ENCODE measurements at regions not wholly inside any gene's neighbourhood (a gene's known extent, or its start where the extent isn't known, plus 50 kb on each side); places are given as distances from the start of the nearest gene placed in this dataset.

DNA sequence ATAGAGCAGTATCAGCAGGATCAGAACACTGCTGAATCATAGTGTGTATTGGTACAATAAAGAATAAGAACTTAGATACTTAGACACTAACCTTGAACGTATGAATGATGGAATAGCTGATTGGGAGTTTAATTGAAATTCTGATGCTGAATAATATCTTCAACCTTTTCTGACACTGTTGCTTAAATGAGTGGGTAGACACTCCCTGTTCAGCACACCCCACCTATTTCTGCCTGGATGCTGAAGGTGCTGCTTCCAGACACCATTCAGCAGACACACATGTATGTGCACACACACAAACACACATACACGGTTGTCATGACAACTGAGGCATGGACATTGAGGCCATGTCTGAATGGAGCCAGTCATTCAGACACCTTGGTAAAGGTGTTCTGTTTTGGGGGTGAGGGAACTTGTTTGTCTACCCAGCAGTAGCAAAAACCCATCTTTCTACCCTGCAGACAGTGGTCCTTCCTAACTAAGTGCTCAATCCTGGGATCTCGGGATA, 54.3 kb downstream of the TMEM215 start:
- CTCF ChIA-PET, result no interaction called here
- Mint-ChIP-seq H3K4me3 (no peak overlapping the region), H3K36me3 (ENCODE audit: low read depth) (no peaks in the 10 kb centered on the region), H3K9me3 (no peaks in the 10 kb centered on the region), H3K4me1 (ENCODE audit: low read depth) (no peaks in the 10 kb centered on the region), H3K27me3 (ENCODE audit: low read depth) (no peaks in the 10 kb centered on the region), H3K27ac (no peak overlapping the region)
- DNase-seq, result no peak
- intact Hi-C loops (cut with micrococcal nuclease), result no loop called here

DNA sequence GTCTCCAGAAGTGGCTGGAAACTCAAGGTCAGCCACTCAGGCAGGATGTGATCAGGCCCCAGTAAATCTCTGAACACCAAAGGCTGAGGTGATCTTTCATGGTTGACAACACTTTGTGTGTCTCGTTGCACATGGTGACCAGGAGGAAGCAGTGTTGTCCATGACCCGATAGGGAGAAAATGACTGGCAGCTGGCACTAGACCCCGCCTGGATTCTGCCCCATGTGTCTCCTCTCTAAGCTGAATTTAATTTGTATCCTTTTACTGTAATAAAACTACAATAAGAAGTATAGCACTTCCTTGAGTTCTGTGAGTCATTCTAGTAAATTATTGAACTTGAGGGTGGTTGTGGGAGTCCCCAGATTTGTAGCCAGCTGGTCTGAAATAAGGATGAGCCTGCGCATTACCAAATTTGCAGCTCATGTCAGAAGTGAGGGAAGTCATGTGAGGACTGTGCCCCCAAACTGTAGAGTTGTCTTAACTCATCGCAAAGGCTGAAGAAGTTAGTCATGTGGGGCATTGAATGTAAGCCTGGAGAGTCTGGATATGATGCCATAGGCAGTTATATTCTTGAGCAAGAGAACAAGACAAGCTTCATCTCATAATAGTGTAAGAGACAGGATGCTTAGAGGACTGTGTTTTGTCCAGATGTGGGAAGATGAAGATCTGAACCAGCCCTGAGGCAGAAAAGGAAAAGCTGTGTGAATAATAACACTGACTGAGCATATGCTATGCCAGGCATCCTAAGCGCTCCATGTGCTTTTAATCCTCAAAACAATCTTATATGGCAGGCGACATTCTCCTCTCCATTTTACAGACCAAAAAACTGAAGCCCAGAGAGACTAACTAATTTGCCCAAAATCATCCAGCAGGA, 55.9 kb downstream of the TMEM215 start:
- Mint-ChIP-seq H3K27ac (no peak overlapping the region), H3K36me3 (ENCODE audit: low read depth) (no peaks in the 10 kb centered on the region), H3K4me1 (ENCODE audit: low read depth) (no peaks in the 10 kb centered on the region), H3K9me3 (no peaks in the 10 kb centered on the region), H3K4me3 (no peak overlapping the region), H3K27me3 (ENCODE audit: low read depth) (peaks cover 5% of the 10 kb centered on the region)
- no peak for DNase-seq
- CTCF ChIA-PET, result no interaction called here
- intact Hi-C loops (cut with micrococcal nuclease), result no loop called here

DNA sequence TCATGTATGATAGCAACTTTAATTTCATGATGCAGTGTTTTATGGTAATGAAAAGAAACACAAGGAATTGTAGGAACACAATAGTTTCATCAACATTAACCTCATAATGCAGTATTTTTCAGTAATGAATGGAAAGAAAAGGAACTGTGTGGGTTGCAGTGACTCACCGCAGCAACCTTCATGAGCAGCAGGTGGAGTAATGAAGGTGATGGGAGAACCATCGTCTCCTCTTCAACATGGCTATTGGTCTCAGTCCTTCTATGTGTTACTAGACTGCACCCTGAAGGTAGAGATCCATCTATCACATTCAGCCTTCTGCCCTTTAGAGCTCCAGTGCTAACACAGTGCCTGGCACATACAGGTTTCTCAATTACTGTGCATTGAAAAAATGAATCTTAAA, 58.0 kb downstream of the TMEM215 start:
- Mint-ChIP-seq H3K4me3 (no peak overlapping the region), H3K27ac (no peak overlapping the region), H3K9me3 (peaks cover 2% of the 10 kb centered on the region), H3K4me1 (ENCODE audit: low read depth) (no peaks in the 10 kb centered on the region), H3K27me3 (ENCODE audit: low read depth) (peaks cover 9% of the 10 kb centered on the region), H3K36me3 (ENCODE audit: low read depth) (no peaks in the 10 kb centered on the region)
- intact Hi-C loops (cut with micrococcal nuclease), result no loop called here
- peak; percentile 5 for DNase-seq
- CTCF ChIA-PET, result interaction anchor here (0.5 to 2.3 kb wide), 2 partner anchors 8 to 66 kb away, joined by 4 to 6 read pairs; no protein-coding TSS in a partner anchor

DNA sequence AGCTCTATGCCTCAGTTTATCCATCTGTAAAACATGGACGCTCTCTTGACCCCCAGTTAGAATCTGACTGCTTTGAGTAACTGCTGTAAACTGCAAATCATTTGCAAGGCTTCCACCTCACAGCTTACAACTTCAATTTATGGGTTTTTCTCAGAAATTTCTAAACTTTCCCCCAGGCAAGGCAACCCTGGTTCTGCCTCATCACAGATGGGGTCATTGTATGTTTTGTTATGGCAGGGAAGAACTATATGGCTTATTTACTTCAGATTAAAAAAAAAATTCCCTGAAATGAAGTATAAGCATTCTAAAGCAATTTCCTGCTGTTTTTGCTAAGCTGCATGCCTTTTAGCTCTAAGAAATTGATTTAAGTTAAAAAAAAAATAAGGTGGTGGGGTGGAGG, 60.0 kb downstream of the TMEM215 start:
- Mint-ChIP-seq H3K27ac (no peak overlapping the region), H3K9me3 (peaks cover 2% of the 10 kb centered on the region), H3K36me3 (ENCODE audit: low read depth) (no peaks in the 10 kb centered on the region), H3K27me3 (ENCODE audit: low read depth) (peaks cover 11% of the 10 kb centered on the region), H3K4me1 (ENCODE audit: low read depth) (no peaks in the 10 kb centered on the region), H3K4me3 (no peak overlapping the region)
- no peak for DNase-seq
- CTCF ChIA-PET, result interaction anchor here (2.3 kb wide), 1 partner anchor 10 kb away, joined by 6 read pairs; no protein-coding TSS in a partner anchor
- intact Hi-C loops (cut with micrococcal nuclease), result no loop called here

- Mint-ChIP-seq H3K27ac (no peak overlapping the region), H3K4me3 (no peak overlapping the region), H3K4me1 (ENCODE audit: low read depth) (no peaks in the 10 kb centered on the region), H3K36me3 (ENCODE audit: low read depth) (no peaks in the 10 kb centered on the region), H3K9me3 (peaks cover 2% of the 10 kb centered on the region), H3K27me3 (ENCODE audit: low read depth) (peaks cover 11% of the 10 kb centered on the region)
- DNase-seq, result no peak
- CTCF ChIA-PET, result no interaction called here
- intact Hi-C loops (cut with micrococcal nuclease), result no loop called here
These were observed 60.9 kb downstream of the TMEM215 start for GRCh38 chr9:32844259-32844658.

DNA sequence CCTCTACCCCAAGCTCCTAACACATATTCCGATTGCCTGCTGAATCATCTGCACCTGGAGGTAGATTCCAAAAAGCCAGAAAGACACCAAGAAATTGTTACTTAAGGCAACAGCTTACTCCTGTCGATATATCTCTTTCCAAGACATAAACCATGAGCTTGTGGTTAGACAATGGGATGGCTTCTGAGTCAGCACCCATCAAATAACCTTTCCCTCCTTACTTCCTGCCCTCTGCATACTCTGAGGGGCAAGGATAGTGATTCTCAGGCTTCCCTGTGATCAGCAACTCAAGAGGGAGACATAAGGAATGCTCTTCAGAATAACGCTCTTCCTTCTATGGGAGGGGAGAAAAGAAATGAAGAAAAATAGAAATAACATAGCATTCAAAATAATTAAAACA, 70.9 kb downstream of the TMEM215 start:
- H3K9me3 Mint-ChIP-seq, result no peaks in the 10 kb centered on the region
- H3K36me3 Mint-ChIP-seq (ENCODE audit: low read depth), result no peaks in the 10 kb centered on the region
- no peaks in the 10 kb centered on the region for H3K27me3 Mint-ChIP-seq (ENCODE audit: low read depth)
- DNase-seq, result no peak
- no peak overlapping the region for H3K27ac Mint-ChIP-seq
- CTCF ChIA-PET, result no interaction called here
- no peaks in the 10 kb centered on the region for H3K4me1 Mint-ChIP-seq (ENCODE audit: low read depth)
- H3K4me3 Mint-ChIP-seq, result no peak overlapping the region
- intact Hi-C loops (cut with micrococcal nuclease), result no loop called here

GRCh38 chr9:32855752-32856151, 72.4 kb downstream of the TMEM215 start:
- CTCF ChIA-PET, result no interaction called here
- Mint-ChIP-seq H3K27me3 (ENCODE audit: low read depth) (no peaks in the 10 kb centered on the region), H3K4me1 (ENCODE audit: low read depth) (no peaks in the 10 kb centered on the region), H3K9me3 (no peaks in the 10 kb centered on the region), H3K27ac (no peak overlapping the region), H3K4me3 (no peak overlapping the region), H3K36me3 (ENCODE audit: low read depth) (no peaks in the 10 kb centered on the region)
- intact Hi-C loops (cut with micrococcal nuclease), result no loop called here
- no peak for DNase-seq

- H3K4me3 Mint-ChIP-seq, result no peak overlapping the region
- intact Hi-C loops (cut with micrococcal nuclease), result no loop called here
- H3K36me3 Mint-ChIP-seq (ENCODE audit: low read depth), result no peaks in the 10 kb centered on the region
- no peaks in the 10 kb centered on the region for H3K9me3 Mint-ChIP-seq
- no peaks in the 10 kb centered on the region for H3K4me1 Mint-ChIP-seq (ENCODE audit: low read depth)
- peaks cover 3% of the 10 kb centered on the region for H3K27me3 Mint-ChIP-seq (ENCODE audit: low read depth)
- H3K27ac Mint-ChIP-seq, result no peak overlapping the region
- CTCF ChIA-PET, result no interaction called here
- DNase-seq, result no peak
These were observed 80.0 kb downstream of the TMEM215 start for GRCh38 chr9:32863291-32863690.

GRCh38 chr9:32864971-32865370, 81.6 kb downstream of the TMEM215 start:
- CTCF ChIA-PET, result no interaction called here
- no peaks in the 10 kb centered on the region for H3K9me3 Mint-ChIP-seq

GRCh38 chr9:32866273-32866672, 82.9 kb downstream of the TMEM215 start:
- intact Hi-C loops (cut with micrococcal nuclease), result no loop called here
- Mint-ChIP-seq H3K36me3 (ENCODE audit: low read depth) (no peaks in the 10 kb centered on the region), H3K4me3 (no peak overlapping the region), H3K27ac (no peak overlapping the region), H3K4me1 (ENCODE audit: low read depth) (no peaks in the 10 kb centered on the region), H3K9me3 (no peaks in the 10 kb centered on the region), H3K27me3 (ENCODE audit: low read depth) (peaks cover 3% of the 10 kb centered on the region)
- DNase-seq, result no peak
- CTCF ChIA-PET, result no interaction called here

More at GRCh38 chr9:32864971-32865370, 81.6 kb downstream of the TMEM215 start:
- H3K27me3 Mint-ChIP-seq (ENCODE audit: low read depth), result peaks cover 3% of the 10 kb centered on the region
- DNase-seq, result no peak
- intact Hi-C loops (cut with micrococcal nuclease), result no loop called here
- H3K4me3 Mint-ChIP-seq, result no peak overlapping the region
- no peaks in the 10 kb centered on the region for H3K36me3 Mint-ChIP-seq (ENCODE audit: low read depth)
- no peaks in the 10 kb centered on the region for H3K4me1 Mint-ChIP-seq (ENCODE audit: low read depth)
- no peak overlapping the region for H3K27ac Mint-ChIP-seq

- CTCF ChIA-PET, result no interaction called here
- Mint-ChIP-seq H3K4me3 (no peak overlapping the region), H3K27me3 (ENCODE audit: low read depth) (no peaks in the 10 kb centered on the region), H3K9me3 (no peaks in the 10 kb centered on the region), H3K27ac (no peak overlapping the region), H3K4me1 (ENCODE audit: low read depth) (no peaks in the 10 kb centered on the region), H3K36me3 (ENCODE audit: low read depth) (no peaks in the 10 kb centered on the region)
- no peak for DNase-seq
- intact Hi-C loops (cut with micrococcal nuclease), result no loop called here
These were observed 83.7 kb downstream of the TMEM215 start for GRCh38 chr9:32867026-32867425.

DNA sequence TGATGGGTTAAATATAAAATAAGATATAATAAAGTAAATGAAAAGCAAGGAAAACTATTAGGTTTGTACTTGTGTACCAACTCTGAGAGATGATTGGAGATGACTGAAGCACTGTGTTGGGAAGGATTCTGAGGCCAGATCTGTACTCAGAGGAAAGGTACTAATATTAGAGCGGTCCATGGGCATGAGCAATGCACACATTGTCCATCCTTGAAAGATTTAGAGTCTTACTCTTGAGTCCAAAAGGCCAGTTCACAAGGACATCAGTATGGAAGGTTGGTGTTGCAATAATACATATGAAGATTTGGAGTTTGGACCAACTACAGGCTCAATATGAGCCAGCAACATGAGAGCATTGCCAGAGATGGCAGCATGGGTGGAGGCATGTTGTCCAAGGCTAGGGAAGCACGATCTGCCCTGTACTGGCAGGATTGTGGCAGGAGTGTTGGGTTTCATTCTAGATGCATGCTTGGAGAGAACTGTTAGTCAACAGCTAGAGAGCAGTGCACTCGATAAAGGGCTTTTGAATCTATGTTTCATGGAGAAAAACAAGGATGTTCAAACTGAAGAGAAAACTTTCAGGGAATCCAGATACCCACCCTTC, 84.4 kb downstream of the TMEM215 start:
- H3K9me3 Mint-ChIP-seq, result no peaks in the 10 kb centered on the region
- H3K27me3 Mint-ChIP-seq (ENCODE audit: low read depth), result no peaks in the 10 kb centered on the region
- no peak overlapping the region for H3K4me3 Mint-ChIP-seq
- H3K4me1 Mint-ChIP-seq (ENCODE audit: low read depth), result no peaks in the 10 kb centered on the region
- intact Hi-C loops (cut with micrococcal nuclease), result no loop called here
- DNase-seq, result no peak
- no peak overlapping the region for H3K27ac Mint-ChIP-seq
- CTCF ChIA-PET, result interaction anchor here (1.6 kb wide), 1 partner anchor 31 kb away, joined by 3 read pairs; no protein-coding TSS in a partner anchor
- no peaks in the 10 kb centered on the region for H3K36me3 Mint-ChIP-seq (ENCODE audit: low read depth)

GRCh38 chr9:32869404-32869803, 86.1 kb downstream of the TMEM215 start:
- H3K27ac Mint-ChIP-seq, result no peak overlapping the region
- H3K4me3 Mint-ChIP-seq, result no peak overlapping the region
- no peaks in the 10 kb centered on the region for H3K36me3 Mint-ChIP-seq (ENCODE audit: low read depth)
- H3K27me3 Mint-ChIP-seq (ENCODE audit: low read depth), result no peaks in the 10 kb centered on the region
- H3K4me1 Mint-ChIP-seq (ENCODE audit: low read depth), result no peaks in the 10 kb centered on the region
- no peaks in the 10 kb centered on the region for H3K9me3 Mint-ChIP-seq
- CTCF ChIA-PET, result no interaction called here
- no peak for DNase-seq
- intact Hi-C loops (cut with micrococcal nuclease), result no loop called here
